ENCODE measurements at regions not wholly inside any gene's neighbourhood (a gene's known extent, or its start where the extent isn't known, plus 50 kb on each side); places are given as distances from the start of the nearest gene placed in this dataset.

- TF ChIP-seq CTCF (conservative IDR thresholded peaks at IDR 0.05; ENCODE audit: low read depth in 2 of 2) (no peak), JUNB (IDR thresholded peaks at IDR 0.05; ENCODE audit: unreplicated experiment) (no peak), POLR2AphosphoS5 (IDR thresholded peaks at IDR 0.05; ENCODE audit: low read depth) (no peak), ZNF114 (CRISPR knock-in tag; IDR thresholded peaks at IDR 0.05) (no peak), EZH2phosphoT487 (IDR thresholded peaks at IDR 0.05; ENCODE audit: unreplicated experiment) (no peak)
These were observed 66.5 kb downstream of the FAM9B start for GRCh38 chrX:8967461-8967860.
